CD4-positive, CD25-positive, alpha-beta regulatory T cell (primary cell): ENCODE measurements at regions not wholly inside any gene's neighbourhood (a gene's known extent, or its start where the extent isn't known, plus 50 kb on each side); places are given as distances from the start of the nearest gene placed in this dataset.
A peak's percentile ranks its signal among the peaks of the same experiment; 100 is the strongest.

Experiments used
- ATAC-seq, 2 donors: fragments of 150-1000 bp; cut with Tn5 transposase; one replicate each; pipeline ENCODE4 v1.10.0; 2021; ENCODE audit warnings: low read depth in 2 of 2, moderate number of reproducible peaks in 2 of 2, moderate library complexity in 1 of 2
- DNase-seq, 3 donors: peaks; one replicate each; pipeline versions ENCODE4 v3.0.0 to v3.0.0-alpha.2; 2012 to 2022; ENCODE audit warnings: mixed read lengths in 1 of 3
- H3K27ac ChIP-seq: one replicate; pipeline ENCODE4 v1.7.0; 2013; ENCODE audit warnings: mild to moderate bottlenecking, low read length; ENCODE audit not compliant: insufficient read depth, poor library complexity, severe bottlenecking
- H3K27me3 ChIP-seq: one replicate; pipeline ENCODE4 v1.7.0; 2013; ENCODE audit warnings: low read length; ENCODE audit not compliant: control insufficient read depth, insufficient read depth
- H3K36me3 ChIP-seq: one replicate; pipeline ENCODE4 v1.7.0; 2013; ENCODE audit warnings: mild to moderate bottlenecking, low read length, moderate library complexity; ENCODE audit not compliant: control insufficient read depth, insufficient read depth
- H3K4me1 ChIP-seq: 2 replicates; pipeline ENCODE4 v1.7.0; 2013; ENCODE audit warnings: mild to moderate bottlenecking, low read length; ENCODE audit not compliant: insufficient read depth, control insufficient read depth, poor library complexity, severe bottlenecking
- H3K4me3 ChIP-seq: one replicate; pipeline ENCODE4 v1.7.0; 2013; ENCODE audit warnings: low read depth, mild to moderate bottlenecking, low read length, moderate library complexity
- H3K9me3 ChIP-seq, 2 experiments: 1 replicate in 1 of 2; 2 replicates in 1 of 2; pipeline ENCODE4 v1.7.0; 2013; ENCODE audit warnings: low read length in 2 of 2, mild to moderate bottlenecking in 1 of 2, moderate library complexity in 1 of 2; ENCODE audit not compliant: control insufficient read depth in 2 of 2
- H3K27ac Mint-ChIP-seq, 3 donors: one replicate each; pipeline ENCODE4 v1.8.0; 2020 to 2022; ENCODE audit warnings: mild to moderate bottlenecking in 3 of 3, mixed read lengths in 3 of 3, moderate library complexity in 2 of 3
- H3K27me3 Mint-ChIP-seq: one replicate; pipeline ENCODE4 v1.8.0; 2022; ENCODE audit warnings: mild to moderate bottlenecking, mixed read lengths
- H3K36me3 Mint-ChIP-seq: one replicate; pipeline ENCODE4 v1.8.0; 2020; ENCODE audit warnings: mixed read lengths
- H3K4me1 Mint-ChIP-seq, 4 donors: one replicate each; pipeline ENCODE4 v1.8.0; 2020 to 2022; ENCODE audit warnings: mixed read lengths in 4 of 4, mild to moderate bottlenecking in 1 of 4
- H3K4me3 Mint-ChIP-seq, 4 donors: one replicate each; pipeline ENCODE4 v1.8.0; 2020 to 2022; ENCODE audit warnings: mild to moderate bottlenecking in 4 of 4, mixed read lengths in 4 of 4, moderate library complexity in 3 of 4
- H3K9me3 Mint-ChIP-seq, 7 donors: one replicate each; pipeline ENCODE4 v1.8.0; 2020 to 2022; ENCODE audit warnings: mixed read lengths in 7 of 7, mild to moderate bottlenecking in 3 of 7, moderate library complexity in 2 of 7

- DNase-seq (no peak), ATAC-seq (no peak)
- no peaks in the 10 kb centered on the region for H3K9me3 Mint-ChIP-seq
- H3K4me3 Mint-ChIP-seq, result no peak overlapping the region
- no peak overlapping the region for H3K4me3 ChIP-seq
- H3K27ac ChIP-seq, result no peak overlapping the region
- no peaks in the 10 kb centered on the region for H3K36me3 Mint-ChIP-seq
- H3K36me3 ChIP-seq, result no peaks in the 10 kb centered on the region
- H3K9me3 ChIP-seq, result no peaks in the 10 kb centered on the region
- peaks cover 14 to 70% (median 21%) of the 10 kb centered on the region in 4 donors for H3K4me1 Mint-ChIP-seq
- H3K27ac Mint-ChIP-seq, result peak overlapping the region in 2 of 3 donors; percentile 54 to 71
- H3K27me3 ChIP-seq, result no peaks in the 10 kb centered on the region
- H3K27me3 Mint-ChIP-seq, result peaks cover 5% of the 10 kb centered on the region
- H3K4me1 ChIP-seq, result peaks cover 27% of the 10 kb centered on the region
Measured at GRCh38 chr12:107366322-107366721, 273.0 kb upstream of the CRY1 start.

- H3K4me1 Mint-ChIP-seq, result peaks cover 24 to 83% (median 38%) of the 10 kb centered on the region in 4 donors
- Histone ChIP-seq H3K27ac (peak overlapping the region; percentile 64), H3K9me3 (no peaks in the 10 kb centered on the region), H3K27me3 (no peaks in the 10 kb centered on the region), H3K4me1 (peaks cover 49% of the 10 kb centered on the region), H3K36me3 (no peaks in the 10 kb centered on the region), H3K4me3 (peak overlapping the region; percentile 75)
- no peaks in the 10 kb centered on the region for H3K9me3 Mint-ChIP-seq
- H3K4me3 Mint-ChIP-seq, result peak overlapping the region; percentile 80 to 84 (median 80)
- H3K27me3 Mint-ChIP-seq, result no peaks in the 10 kb centered on the region
- H3K27ac Mint-ChIP-seq, result peak overlapping the region; percentile 88 to 97 (median 90)
- no peaks in the 10 kb centered on the region for H3K36me3 Mint-ChIP-seq
- peak in 1 of 2 donors; percentile 22 for ATAC-seq
- DNase-seq, result peak in 2 of 3 donors; percentile 24 to 74
Measured at GRCh38 chr12:107368586-107368985, 275.2 kb upstream of the CRY1 start.

- Histone ChIP-seq H3K36me3 (no peaks in the 10 kb centered on the region), H3K9me3 (no peaks in the 10 kb centered on the region), H3K4me1 (peaks cover 54% of the 10 kb centered on the region), H3K27ac (peak overlapping the region; percentile 64), H3K4me3 (peak overlapping the region; percentile 75), H3K27me3 (no peaks in the 10 kb centered on the region)
- H3K27ac Mint-ChIP-seq, result peak overlapping the region; percentile 88 to 97 (median 90)
- H3K4me1 Mint-ChIP-seq, result peaks cover 24 to 83% (median 38%) of the 10 kb centered on the region in 4 donors
- no peaks in the 10 kb centered on the region for H3K36me3 Mint-ChIP-seq
- peak in 1 of 3 donors; percentile 57 for DNase-seq
- H3K9me3 Mint-ChIP-seq, result no peaks in the 10 kb centered on the region
- no peaks in the 10 kb centered on the region for H3K27me3 Mint-ChIP-seq
- no peak for ATAC-seq
- H3K4me3 Mint-ChIP-seq, result peak overlapping the region; percentile 80 to 84 (median 80)
Measured at GRCh38 chr12:107369006-107369405, 275.7 kb upstream of the CRY1 start.

GRCh38 chr12:107369679-107370078 lies 276.3 kb upstream of the CRY1 start:
- Mint-ChIP-seq H3K4me3 (peak overlapping the region; percentile 80 to 84 (median 80)), H3K36me3 (no peaks in the 10 kb centered on the region), H3K27me3 (no peaks in the 10 kb centered on the region), H3K4me1 (peaks cover 24 to 89% (median 41%) of the 10 kb centered on the region in 4 donors), H3K27ac (peak overlapping the region; percentile 88 to 97 (median 90)), H3K9me3 (no peaks in the 10 kb centered on the region)
- Histone ChIP-seq H3K36me3 (no peaks in the 10 kb centered on the region), H3K9me3 (no peaks in the 10 kb centered on the region), H3K27me3 (no peaks in the 10 kb centered on the region), H3K4me3 (peak overlapping the region; percentile 75), H3K27ac (peak overlapping the region; percentile 64), H3K4me1 (peaks cover 60% of the 10 kb centered on the region)
- DNase-seq (peak in 2 of 3 donors; percentile 51 to 94), ATAC-seq (peak; percentile 76 to 81)

- H3K27me3 ChIP-seq, result no peaks in the 10 kb centered on the region
- peak overlapping the region; percentile 71 for H3K4me3 ChIP-seq
- H3K9me3 ChIP-seq, result no peaks in the 10 kb centered on the region
- DNase-seq (peak; percentile 11 to 85 (median 56)), ATAC-seq (peak; percentile 52 to 57)
- no peaks in the 10 kb centered on the region for H3K9me3 Mint-ChIP-seq
- peaks cover 60% of the 10 kb centered on the region for H3K4me1 ChIP-seq
- H3K27me3 Mint-ChIP-seq, result no peaks in the 10 kb centered on the region
- peak overlapping the region; percentile 72 for H3K27ac ChIP-seq
- H3K4me3 Mint-ChIP-seq, result peak overlapping the region; percentile 43 to 73 (median 62)
- peaks cover 5% of the 10 kb centered on the region for H3K36me3 Mint-ChIP-seq
- no peaks in the 10 kb centered on the region for H3K36me3 ChIP-seq
- H3K27ac Mint-ChIP-seq, result peak overlapping the region; percentile 93 to 97 (median 93)
- peaks cover 24 to 82% (median 43%) of the 10 kb centered on the region in 4 donors for H3K4me1 Mint-ChIP-seq
Measured at GRCh38 chr12:107372229-107372658, 278.9 kb upstream of the CRY1 start.

- Histone ChIP-seq H3K36me3 (no peaks in the 10 kb centered on the region), H3K4me3 (no peak overlapping the region), H3K27me3 (no peaks in the 10 kb centered on the region), H3K9me3 (no peaks in the 10 kb centered on the region), H3K4me1 (peaks cover 60% of the 10 kb centered on the region), H3K27ac (peak overlapping the region; percentile 72)
- no peak for ATAC-seq
- Mint-ChIP-seq H3K36me3 (peaks cover 5% of the 10 kb centered on the region), H3K4me1 (peaks cover 24 to 77% (median 45%) of the 10 kb centered on the region in 4 donors), H3K9me3 (no peaks in the 10 kb centered on the region), H3K27ac (peak overlapping the region; percentile 93 to 98 (median 93)), H3K27me3 (no peaks in the 10 kb centered on the region), H3K4me3 (peak overlapping the region; percentile 18 to 73 (median 44))
- peak in 1 of 3 donors; percentile 70 for DNase-seq
Measured at GRCh38 chr12:107373238-107373809, 280.0 kb upstream of the CRY1 start.

- no peaks in the 10 kb centered on the region for H3K9me3 ChIP-seq
- Mint-ChIP-seq H3K4me3 (peak overlapping the region in 3 of 4 donors; percentile 23 to 68 (median 28)), H3K9me3 (no peaks in the 10 kb centered on the region), H3K27ac (peak overlapping the region; percentile 90 to 98 (median 93)), H3K4me1 (peaks cover 15 to 71% (median 37%) of the 10 kb centered on the region in 4 donors), H3K36me3 (peaks cover 5% of the 10 kb centered on the region), H3K27me3 (no peaks in the 10 kb centered on the region)
- DNase-seq, result no peak
- ATAC-seq, result no peak
- no peaks in the 10 kb centered on the region for H3K27me3 ChIP-seq
- H3K4me3 ChIP-seq, result no peak overlapping the region
- no peak overlapping the region for H3K27ac ChIP-seq
- H3K4me1 ChIP-seq, result peaks cover 53% of the 10 kb centered on the region
- no peaks in the 10 kb centered on the region for H3K36me3 ChIP-seq
Measured at GRCh38 chr12:107374161-107374840, 281.0 kb upstream of the CRY1 start.
